HG02884 (cell line): ENCODE measurements at regions not wholly inside any gene's neighbourhood (a gene's known extent, or its start where the extent isn't known, plus 50 kb on each side); places are given as distances from the start of the nearest gene placed in this dataset.
"Not testable (repeated sequence)": the region's sequence is repeated elsewhere in the genome, so short reads cannot be mapped to it uniquely, and the experiment has no call there.

Source experiments
- ATAC-seq: cut with Tn5 transposase; IDR thresholded peaks from one replicate; pipeline ENCODE4 v1.9.1; 2021; ENCODE audit warnings: mild to moderate bottlenecking, moderate library complexity; ENCODE audit not compliant: unreplicated experiment

- ATAC-seq = no peak
Measured at GRCh38 chr14:85175556-85175955, 354.4 kb upstream of the FLRT2 start.

- no peak for ATAC-seq
Measured at GRCh38 chr14:85178864-85179263, 351.1 kb upstream of the FLRT2 start.

- ATAC-seq = no peak
Measured at GRCh38 chr14:85180876-85181275, 349.1 kb upstream of the FLRT2 start.

- ATAC-seq = no peak
Measured at GRCh38 chr14:85182282-85182681, 347.7 kb upstream of the FLRT2 start.

GRCh38 chr14:85186082-85186481 is 343.9 kb upstream of the FLRT2 start:
- ATAC-seq = no peak

GRCh38 chr14:85187521-85187920 is 342.4 kb upstream of the FLRT2 start:
- ATAC-seq = no peak

DNA sequence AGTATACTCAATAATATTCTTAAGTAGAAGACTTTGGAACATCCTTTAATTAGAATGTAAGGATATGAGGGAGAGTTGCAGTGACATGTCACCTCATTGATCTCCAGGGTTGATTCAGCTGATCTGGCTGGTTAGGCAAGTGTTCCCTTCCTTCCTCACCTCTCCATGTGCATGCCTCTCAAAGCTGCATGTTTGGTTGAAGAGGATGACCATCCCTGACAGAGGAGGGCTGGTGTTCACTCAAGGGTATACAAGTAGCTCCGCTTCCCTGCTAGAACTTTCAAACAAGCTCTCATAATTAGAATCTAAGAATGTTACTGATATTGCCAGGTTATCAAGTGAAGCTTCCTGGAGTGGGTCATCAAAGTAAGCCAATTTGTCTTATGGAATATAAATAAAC is 341.1 kb upstream of the FLRT2 start:
- no peak for ATAC-seq

DNA sequence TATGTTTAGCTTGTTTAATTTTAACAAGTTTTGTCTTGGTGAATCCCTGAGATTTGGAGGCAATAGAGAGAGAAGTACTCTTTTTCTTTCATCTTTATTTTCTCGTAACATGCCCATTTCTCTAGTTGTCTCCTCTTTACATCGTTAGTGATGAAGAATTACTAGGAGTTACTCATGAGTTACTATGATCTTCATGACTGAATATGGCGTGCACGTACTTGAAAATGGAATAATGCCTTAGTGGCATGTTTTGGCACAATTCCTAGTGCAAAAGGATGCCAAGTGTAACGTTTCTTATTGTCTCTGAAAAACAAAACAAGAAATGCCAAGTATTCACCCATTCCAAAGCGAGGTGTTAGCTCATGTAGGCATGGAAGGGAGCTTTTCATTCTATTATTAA is 340.7 kb upstream of the FLRT2 start:
- not testable (repeated sequence) for ATAC-seq

GRCh38 chr14:85190251-85190650 is 339.7 kb upstream of the FLRT2 start:
- no peak for ATAC-seq

GRCh38 chr14:85191986-85192385 is 338.0 kb upstream of the FLRT2 start:
- ATAC-seq = no peak

DNA sequence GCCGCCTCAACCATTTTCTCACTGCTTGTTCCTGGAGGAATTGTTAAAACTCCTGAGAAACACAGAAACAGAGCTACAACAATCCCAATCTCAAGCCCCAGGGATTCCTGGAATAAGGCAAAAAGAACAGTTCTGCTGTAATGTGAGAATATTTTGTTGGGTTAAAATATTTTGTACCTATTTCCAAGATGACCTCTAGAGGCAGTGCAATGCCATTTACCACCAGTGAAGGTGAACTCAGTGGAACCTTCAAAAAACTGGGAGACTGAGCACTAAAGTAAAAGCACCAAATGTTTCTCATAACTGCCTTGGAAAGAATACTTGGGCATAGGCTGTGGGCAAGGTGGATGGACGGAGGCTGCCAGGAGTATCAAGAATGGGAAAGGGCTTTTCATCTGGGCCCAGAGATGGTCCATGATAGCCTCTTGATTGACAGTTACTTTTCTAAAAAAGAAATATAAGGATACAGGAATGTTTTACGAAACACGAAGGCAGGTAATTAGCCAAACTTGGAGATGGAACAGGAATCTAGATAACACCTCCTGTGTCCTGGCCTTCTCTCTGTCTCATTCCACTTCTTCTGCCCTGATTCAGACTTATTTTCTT is 334.0 kb upstream of the FLRT2 start:
- ATAC-seq = no peak

DNA sequence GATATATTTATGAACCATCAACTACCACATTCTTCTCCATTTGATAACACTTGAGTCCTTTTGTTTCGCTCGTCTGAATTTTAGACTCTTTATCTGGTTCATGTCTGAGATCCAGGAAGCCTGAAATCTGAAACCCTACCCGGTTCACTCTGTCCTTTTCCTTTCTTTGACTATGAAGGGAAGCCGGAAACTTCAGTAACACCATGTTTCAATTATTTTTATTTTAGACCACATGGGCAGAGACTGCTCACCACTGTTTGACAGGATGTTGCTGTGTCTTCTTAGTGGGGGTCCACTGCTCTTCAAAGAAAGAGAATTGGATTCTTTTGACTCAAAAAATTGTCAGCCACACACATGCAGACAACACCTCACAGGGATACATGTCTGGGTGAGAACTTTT is 331.9 kb upstream of the FLRT2 start:
- no peak for ATAC-seq

GRCh38 chr14:85205875-85206274 is 324.1 kb upstream of the FLRT2 start:
- no peak for ATAC-seq

GRCh38 chr14:85214471-85214870 is 315.5 kb upstream of the FLRT2 start:
- ATAC-seq = no peak

GRCh38 chr14:85217412-85217811 is 312.5 kb upstream of the FLRT2 start:
- no peak for ATAC-seq

DNA sequence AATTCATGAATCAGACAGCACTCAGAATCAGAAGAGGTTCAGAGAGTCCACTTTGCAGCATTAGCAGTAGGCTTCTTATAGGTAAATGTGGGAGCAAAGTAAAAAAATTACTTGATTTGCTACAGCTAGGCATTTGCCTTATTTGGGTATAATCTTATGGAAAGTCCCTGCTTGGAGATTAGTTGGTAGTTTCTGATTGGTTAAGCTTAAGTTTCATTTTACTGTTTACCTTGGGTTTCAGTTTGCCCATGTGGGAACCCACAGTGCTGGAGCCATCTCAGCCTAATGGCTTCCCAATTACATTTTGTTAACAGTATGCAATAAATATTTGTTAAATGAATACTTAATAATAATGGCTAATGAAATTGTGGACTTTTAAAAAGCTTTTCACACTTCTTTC is 311.0 kb upstream of the FLRT2 start:
- no peak for ATAC-seq

DNA sequence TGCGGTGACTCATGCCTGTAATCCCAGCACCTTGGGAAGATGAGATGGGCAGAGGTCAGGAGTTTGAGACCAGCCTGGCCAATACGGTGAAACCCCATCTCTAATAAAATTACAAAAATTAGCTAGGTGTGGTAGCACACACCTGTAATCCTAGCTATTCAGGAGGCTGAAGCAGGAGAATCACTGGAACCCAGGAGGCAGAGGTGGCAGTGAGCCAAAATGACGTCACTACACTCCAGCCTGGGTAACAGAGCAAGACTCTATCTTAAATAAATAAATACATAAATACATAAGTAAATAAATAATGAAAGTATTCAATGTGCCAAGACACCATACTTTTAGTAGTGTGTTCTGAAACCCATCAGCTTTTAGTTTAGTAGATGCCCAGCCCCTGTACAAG is 308.1 kb upstream of the FLRT2 start:
- ATAC-seq = no peak

- no peak for ATAC-seq
Measured at GRCh38 chr14:85222341-85222740, 307.6 kb upstream of the FLRT2 start.

DNA sequence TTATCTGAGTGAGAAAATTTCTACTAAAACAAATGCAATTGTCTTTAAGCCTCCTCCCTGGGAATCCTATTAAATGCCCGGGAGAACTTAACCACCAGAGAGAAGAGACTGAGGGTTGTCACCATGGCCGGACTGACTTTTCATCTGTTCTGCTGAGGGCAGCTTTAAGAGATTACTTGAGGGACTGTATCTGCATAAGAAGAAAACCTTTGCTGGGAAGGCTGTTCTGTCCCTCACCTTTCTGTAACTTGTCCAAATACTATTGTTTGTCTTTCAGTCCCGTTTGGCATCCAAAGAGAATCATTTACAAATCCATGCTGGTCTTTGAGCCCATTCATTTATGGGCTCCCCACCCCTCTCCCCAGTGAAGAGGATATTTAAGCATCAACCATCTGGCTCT is 306.3 kb upstream of the FLRT2 start:
- ATAC-seq = no peak

DNA sequence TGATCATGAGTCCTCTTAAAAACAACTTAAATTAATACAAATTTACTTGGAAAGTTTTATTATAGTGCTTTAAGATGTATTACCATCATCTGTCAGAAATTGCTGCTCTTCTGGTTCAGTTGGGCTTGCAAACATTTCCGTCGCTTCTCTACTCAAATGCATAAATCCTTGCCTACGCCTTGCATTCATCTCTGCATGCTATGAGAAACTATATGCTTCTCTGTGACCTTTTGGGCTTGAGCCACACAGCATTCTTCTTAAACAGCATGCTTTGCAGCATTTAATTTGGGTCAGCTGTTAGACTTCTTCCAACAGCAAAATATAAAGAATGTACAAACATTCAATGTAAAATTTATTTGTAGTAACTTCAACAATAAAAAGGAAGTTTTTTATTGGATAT is 305.7 kb upstream of the FLRT2 start:
- no peak for ATAC-seq

DNA sequence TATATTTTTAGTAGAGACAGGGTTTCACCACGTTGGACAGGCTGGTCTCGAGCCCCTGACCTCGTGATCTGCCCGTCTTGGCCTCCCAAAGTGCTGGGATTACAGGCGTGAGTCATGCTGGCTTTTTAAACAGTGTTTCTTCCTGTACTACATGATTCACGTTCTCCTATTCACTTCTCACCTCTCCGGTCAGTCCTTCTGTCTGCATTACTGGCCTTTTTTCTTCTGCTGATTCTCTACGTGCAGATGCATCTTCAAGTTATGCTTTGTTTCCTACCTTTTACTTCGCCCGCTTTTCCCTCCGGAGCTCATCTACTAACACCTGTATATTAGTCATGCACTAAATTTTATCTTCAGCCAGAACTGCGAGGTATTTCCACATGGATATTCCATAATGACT is 296.2 kb upstream of the FLRT2 start:
- no peak for ATAC-seq

- ATAC-seq = no peak
Measured at GRCh38 chr14:85234156-85235025, 295.6 kb upstream of the FLRT2 start.

- ATAC-seq = no peak
Measured at GRCh38 chr14:85235868-85236267, 294.1 kb upstream of the FLRT2 start.
